SK-N-SH (cell line): ENCODE measurements at regions not wholly inside any gene's neighbourhood (a gene's known extent, or its start where the extent isn't known, plus 50 kb on each side); places are given as distances from the start of the nearest gene placed in this dataset.

ENCODE experiments used
- CTCF ChIA-PET: fragments of 300-600, 350-600 bp; formaldehyde crosslinking; extraction: SDS; loops from one replicate; lab custom pipeline; 2021; lab: Yijun Ruan, JAX
- POLR2A ChIA-PET: fragments of 350-600 bp; sonication (Branson Sonifier 250); formaldehyde crosslinking; extraction: SDS; loops from one replicate; lab custom pipeline; 2020; ENCODE audit warnings: antibody characterized with exemption, inconsistent platforms; lab: Yijun Ruan, JAX
- DNase-seq: peaks from one replicate; pipeline ENCODE4 v3.0.0; 2012
- H2AFZ ChIP-seq: fragments of 200-600 bp; sonication (generic); 2 replicates; pipeline ENCODE4 v1.8.1; 2016; ENCODE audit warnings: antibody characterized with exemption, mild to moderate bottlenecking, low read depth
- H3F3A ChIP-seq: fragments of 200-600 bp; sonication (generic); replicated peaks from 2 replicates; pipeline ENCODE3; 2016; ENCODE audit warnings: antibody characterized with exemption, mild to moderate bottlenecking; ENCODE audit not compliant: insufficient read depth
- H3K27ac ChIP-seq, 2 experiments: fragments of 200-500 bp in 1 of 2; fragments of 200-600 bp in 1 of 2; sonication (Bioruptor generic) in 1 of 2; sonication (generic), shearing (Covaris generic) in 1 of 2; 2 replicates each; pipeline versions ENCODE4 v1.5.1 to v1.6.1; 2014 to 2016; ENCODE audit warnings: low read depth in 2 of 2, inconsistent platforms in 1 of 2, low read length in 1 of 2, mild to moderate bottlenecking in 1 of 2, mixed read lengths in 1 of 2
- H3K27me3 ChIP-seq: fragments of 200-600 bp; sonication (generic), shearing (Covaris generic); 2 replicates; pipeline ENCODE4 v1.6.1; 2016; ENCODE audit warnings: mixed run types; ENCODE audit not compliant: insufficient read depth
- H3K36me3 ChIP-seq, 2 experiments: fragments of 200-500 bp in 1 of 2; fragments of 200-600 bp in 1 of 2; sonication (Bioruptor generic) in 1 of 2; sonication (generic) in 1 of 2; replicated peaks in 1 of 2; 2 replicates each; pipeline versions ENCODE3 to v1.5.1; 2014 to 2016; ENCODE audit warnings: low read length in 1 of 2, mild to moderate bottlenecking in 1 of 2; ENCODE audit not compliant: insufficient read depth in 2 of 2, control insufficient read depth in 1 of 2
- H3K4me1 ChIP-seq, 2 experiments: fragments of 200-500 bp in 1 of 2; fragments of 200-600 bp in 1 of 2; sonication (Bioruptor generic) in 1 of 2; sonication (generic), shearing (Covaris generic) in 1 of 2; 2 replicates each; pipeline versions ENCODE4 v1.5.1 to v1.6.1; 2014 to 2016; ENCODE audit warnings: low read depth in 1 of 2, low read length in 1 of 2, mixed run types in 1 of 2; ENCODE audit not compliant: insufficient read depth in 2 of 2, control insufficient read depth in 1 of 2
- H3K4me2 ChIP-seq: fragments of 200-600 bp; sonication (generic), shearing (Covaris generic); 2 replicates; pipeline ENCODE4 v1.6.1; 2017; ENCODE audit warnings: mixed run types
- H3K4me3 ChIP-seq, 2 experiments: fragments of 200-500 bp in 1 of 2; fragments of 200-600 bp in 1 of 2; sonication (Bioruptor generic) in 1 of 2; sonication (generic), shearing (Covaris generic) in 1 of 2; 2 replicates each; pipeline versions ENCODE4 v1.5.1 to v1.8.1; 2014 to 2016; ENCODE audit warnings: low read depth in 2 of 2, inconsistent platforms in 1 of 2, low read length in 1 of 2, mild to moderate bottlenecking in 1 of 2, mixed read lengths in 1 of 2, moderate library complexity in 1 of 2
- H3K79me2 ChIP-seq: fragments of 200-600 bp; sonication (generic); 2 replicates; pipeline ENCODE4 v1.8.1; 2017; ENCODE audit warnings: mild to moderate bottlenecking; ENCODE audit not compliant: insufficient read depth
- H3K9ac ChIP-seq: fragments of 200-600 bp; sonication (generic); 2 replicates; pipeline ENCODE4 v1.6.1; 2017; ENCODE audit warnings: mixed run types
- H3K9me2 ChIP-seq: fragments of 200-600 bp; sonication (generic); 2 replicates; pipeline ENCODE4 v1.6.1; 2017; ENCODE audit warnings: mixed run types
- H3K9me3 ChIP-seq: fragments of 200-600 bp; sonication (generic); 2 replicates; pipeline ENCODE4 v1.6.1; 2017; ENCODE audit warnings: mixed run types, mild to moderate bottlenecking, moderate library complexity
- H4K20me1 ChIP-seq: fragments of 200-600 bp; sonication (generic); 2 replicates; pipeline ENCODE4 v1.6.1; 2017; ENCODE audit warnings: mild to moderate bottlenecking, mixed run types; ENCODE audit not compliant: insufficient read depth
- CHD2 ChIP-seq: fragments of 150-350 bp; IDR thresholded peaks from 2 replicates; pipeline ENCODE4 v1.6.1; 2018; ENCODE audit warnings: low read length; ENCODE audit not compliant: partially characterized antibody
- ELF1 ChIP-seq: IDR thresholded peaks from 2 replicates; pipeline ENCODE4 v1.4.0; 2012
- EP300 ChIP-seq, 2 experiments: IDR thresholded peaks; 2 replicates each; pipeline versions ENCODE4 v1.4.0 to v1.6.1; 2012; ENCODE audit warnings: borderline replicate concordance in 1 of 2, low read depth in 1 of 2, low read length in 1 of 2
- FOSL2 ChIP-seq: IDR thresholded peaks from 2 replicates; pipeline ENCODE4 v1.4.0; 2012; ENCODE audit warnings: low read depth, mild to moderate bottlenecking, moderate library complexity, borderline replicate concordance
- FOXJ3 ChIP-seq: sonication (generic); formaldehyde crosslinking; IDR thresholded peaks from 2 replicates; pipeline ENCODE4 v1.5.1; 2020; ENCODE audit warnings: mild to moderate bottlenecking, missing genetic modification reagents
- FOXM1 ChIP-seq: IDR thresholded peaks from 2 replicates; pipeline ENCODE4 v1.4.0; 2012; ENCODE audit warnings: low read depth, mild to moderate bottlenecking
- GABPA ChIP-seq: IDR thresholded peaks from 2 replicates; pipeline ENCODE4 v1.4.0; 2012; ENCODE audit warnings: low read depth, mild to moderate bottlenecking
- MEF2A ChIP-seq: IDR thresholded peaks from 2 replicates; pipeline ENCODE4 v1.4.0; 2012; ENCODE audit warnings: low read depth, borderline replicate concordance
- MXI1 ChIP-seq: IDR thresholded peaks from 2 replicates; pipeline ENCODE4 v1.6.1; 2012; ENCODE audit warnings: mild to moderate bottlenecking, low read depth, low read length, improper control_type of control experiment
- NFIC ChIP-seq: IDR thresholded peaks from 2 replicates; pipeline ENCODE4 v1.4.0; 2012; ENCODE audit warnings: borderline replicate concordance
- NRF1 ChIP-seq: IDR thresholded peaks from 2 replicates; pipeline ENCODE4 v1.6.1; 2012; ENCODE audit warnings: low read depth, mild to moderate bottlenecking, low read length
- POLR2AphosphoS5 ChIP-seq: IDR thresholded peaks from 2 replicates; pipeline ENCODE4 v1.6.1; 2012; ENCODE audit warnings: low read depth, low read length
- RFX5 ChIP-seq: IDR thresholded peaks from 2 replicates; pipeline ENCODE4 v1.6.1; 2012; ENCODE audit warnings: mild to moderate bottlenecking, improper control_type of control experiment, low read length
- RXRA ChIP-seq: IDR thresholded peaks from 2 replicates; pipeline ENCODE4 v1.4.0; 2012; ENCODE audit warnings: low read depth, mild to moderate bottlenecking, borderline replicate concordance
- SIN3A ChIP-seq: IDR thresholded peaks from 2 replicates; pipeline ENCODE4 v1.6.1; 2012; ENCODE audit warnings: low read depth, mild to moderate bottlenecking, low read length, moderate library complexity, borderline replicate concordance
- SMC3 ChIP-seq: IDR thresholded peaks from 2 replicates; pipeline ENCODE4 v1.6.1; 2012; ENCODE audit warnings: low read depth, low read length, improper control_type of control experiment
- TAF1 ChIP-seq: IDR thresholded peaks from 2 replicates; pipeline ENCODE4 v1.6.1; 2012; ENCODE audit warnings: low read depth, mild to moderate bottlenecking, low read length, moderate library complexity, borderline replicate concordance
- TCF12 ChIP-seq: IDR thresholded peaks from 2 replicates; pipeline ENCODE4 v1.4.0; 2012
- USF1 ChIP-seq: IDR thresholded peaks from 2 replicates; pipeline ENCODE4 v1.4.0; 2012; ENCODE audit warnings: low read depth, borderline replicate concordance
- USF2 ChIP-seq: fragments of 150-350 bp; IDR thresholded peaks from 2 replicates; pipeline ENCODE4 v1.6.1; 2017; ENCODE audit warnings: antibody characterized with exemption, low read length, low read depth, borderline replicate concordance
- YY1 ChIP-seq: IDR thresholded peaks from 2 replicates; pipeline ENCODE4 v1.4.0; 2012; ENCODE audit warnings: low read depth, mild to moderate bottlenecking
- ZBTB33 ChIP-seq: IDR thresholded peaks from 2 replicates; pipeline ENCODE4 v1.4.0; 2012; ENCODE audit warnings: low read depth, borderline replicate concordance
- WGBS: methylation state at CpG from one replicate; pipeline ENCODE4 v1.1.6; 2017; ENCODE audit warnings: low lambda C conversion rate; 5-methylcytosine and 5-hydroxymethylcytosine counted together

GRCh38 chrX:35733879-35734278, 64.3 kb upstream of the MAGEB16 start:
- no peak for DNase-seq
- H3F3A ChIP-seq: no peaks in the 10 kb centered on the region
- H3K27ac ChIP-seq: no peak overlapping the region
- no peaks in the 10 kb centered on the region for H3K27me3 ChIP-seq
- H3K4me2 ChIP-seq: no peak overlapping the region
- TF ChIP-seq USF1 (no peak), USF2 (no peak), FOXJ3 (CRISPR knock-in tag) (no peak), NRF1 (no peak), ZBTB33 (no peak)
- TF ChIP-seq, all 33 proteins: peak for 0
- Histone ChIP-seq H3K4me1 (no peaks in the 10 kb centered on the region), H3K79me2 (no peaks in the 10 kb centered on the region), H2AFZ (no peak overlapping the region), H3K4me3 (no peak overlapping the region), H3K36me3 (no peaks in the 10 kb centered on the region), H4K20me1 (no peaks in the 10 kb centered on the region), H3K9ac (no peak overlapping the region), H3K9me2 (no peaks in the 10 kb centered on the region), H3K9me3 (no peaks in the 10 kb centered on the region)
- POLR2A ChIA-PET: no interaction called here
- WGBS: 0% methylated on average over 1 of the region's 7 CpGs
- CTCF ChIA-PET: interaction anchor here (1.1 kb wide), 1 partner anchor 8 kb away, joined by 3 read pairs; no protein-coding TSS in a partner anchor

- H3K27ac ChIP-seq: no peak overlapping the region
- WGBS: 0% methylated on average over 1 of the region's 1 CpG
- H3K9me2 ChIP-seq: no peaks in the 10 kb centered on the region
- no peaks in the 10 kb centered on the region for H3F3A ChIP-seq
- H3K4me3 ChIP-seq: no peak overlapping the region
- no peaks in the 10 kb centered on the region for H3K27me3 ChIP-seq
- no peak overlapping the region for H2AFZ ChIP-seq
- no peak overlapping the region for H3K9ac ChIP-seq
- H3K79me2 ChIP-seq: no peaks in the 10 kb centered on the region
- ChIA-PET POLR2A (no interaction called here), CTCF (no interaction called here)
- H3K9me3 ChIP-seq: no peaks in the 10 kb centered on the region
- no peak for DNase-seq
- H3K4me1 ChIP-seq: no peaks in the 10 kb centered on the region
- no peak overlapping the region for H3K4me2 ChIP-seq
- no peaks in the 10 kb centered on the region for H3K36me3 ChIP-seq
- H4K20me1 ChIP-seq: no peaks in the 10 kb centered on the region
- no peak for TF ChIP-seq USF2
- no peak for TF ChIP-seq SIN3A
- TF ChIP-seq NFIC: no peak
- TF ChIP-seq EP300 (IDR thresholded peaks at IDR 0.05; ENCODE audit: borderline replicate concordance in 1 of 2, low read depth in 1 of 2, low read length in 1 of 2): no peak
- no peak for TF ChIP-seq POLR2AphosphoS5
- TF ChIP-seq CHD2: no peak
- TF ChIP-seq GABPA: no peak
- no peak for TF ChIP-seq MEF2A
- TF ChIP-seq ZBTB33: no peak
- no peak for TF ChIP-seq TAF1
- TF ChIP-seq ELF1: no peak
- TF ChIP-seq FOXM1: no peak
- TF ChIP-seq SMC3: no peak
- TF ChIP-seq YY1: no peak
- TF ChIP-seq RXRA: no peak
- no peak for TF ChIP-seq MXI1
- TF ChIP-seq FOSL2: no peak
- TF ChIP-seq RFX5: no peak
- no peak for TF ChIP-seq TCF12
These were observed 57.0 kb upstream of the MAGEB16 start for GRCh38 chrX:35741142-35741541.
